DND-41 (cell line): ENCODE measurements at regions not wholly inside any gene's neighbourhood (a gene's known extent, or its start where the extent isn't known, plus 50 kb on each side); places are given as distances from the start of the nearest gene placed in this dataset.
"Not testable (repeated sequence)": the region's sequence is repeated elsewhere in the genome, so short reads cannot be mapped to it uniquely, and the experiment has no call there.

Source experiments
- CTCF ChIP-seq: IDR thresholded peaks from 2 replicates; pipeline ENCODE4 v1.5.1; 2012; ENCODE audit warnings: borderline replicate concordance, low read length, moderate library complexity, mild to moderate bottlenecking; ENCODE audit not compliant: poor library complexity, severe bottlenecking; ENCODE audit errors: extremely low read depth
- EZH2 ChIP-seq: IDR thresholded peaks from 3 replicates; pipeline ENCODE4 v1.6.1; 2012; ENCODE audit warnings: borderline replicate concordance, low read depth, mild to moderate bottlenecking, moderate library complexity, low read length, inconsistent platforms; ENCODE audit not compliant: severe bottlenecking

- not testable (repeated sequence) for TF ChIP-seq CTCF, EZH2
These were observed 2812.7 kb downstream of the RPIA start for GRCh38 chr2:91503959-91504741.
